Stimulated activated CD4-positive, alpha-beta T cell treated with anti-CD3 and anti-CD28 coated beads, Interleukin-4, amount 100 ng/mL, for 4 hours (primary cell): ENCODE measurements at regions not wholly inside any gene's neighbourhood (a gene's known extent, or its start where the extent isn't known, plus 50 kb on each side); places are given as distances from the start of the nearest gene placed in this dataset.

Experiments
- DNase-seq, 2 experiments: peaks; one replicate each; pipeline ENCODE4 v3.0.0-alpha.2; 2020

GRCh38 chr3:72290859-72291638 lies 506.1 kb upstream of the PROK2 start:
- no peak for DNase-seq

DNA sequence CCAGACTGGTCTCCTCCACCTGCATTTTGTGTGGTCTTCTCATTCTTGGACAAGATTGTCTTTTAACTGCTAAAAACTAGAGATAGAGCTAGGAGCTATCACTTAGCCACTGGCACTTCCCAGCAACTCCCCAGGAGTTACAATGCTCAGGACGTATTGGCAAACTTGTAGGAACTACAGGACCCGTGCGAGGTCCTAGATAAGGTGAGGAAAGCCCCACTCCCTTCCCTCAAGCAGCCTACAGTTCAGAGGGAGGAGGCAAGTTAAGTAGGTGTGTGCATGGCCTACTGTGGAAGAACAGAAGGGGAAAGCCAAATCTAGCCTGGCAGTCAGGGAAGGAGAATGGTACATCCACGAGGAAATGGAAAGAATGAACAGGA lies 504.7 kb upstream of the PROK2 start:
- DNase-seq, result no peak

DNA sequence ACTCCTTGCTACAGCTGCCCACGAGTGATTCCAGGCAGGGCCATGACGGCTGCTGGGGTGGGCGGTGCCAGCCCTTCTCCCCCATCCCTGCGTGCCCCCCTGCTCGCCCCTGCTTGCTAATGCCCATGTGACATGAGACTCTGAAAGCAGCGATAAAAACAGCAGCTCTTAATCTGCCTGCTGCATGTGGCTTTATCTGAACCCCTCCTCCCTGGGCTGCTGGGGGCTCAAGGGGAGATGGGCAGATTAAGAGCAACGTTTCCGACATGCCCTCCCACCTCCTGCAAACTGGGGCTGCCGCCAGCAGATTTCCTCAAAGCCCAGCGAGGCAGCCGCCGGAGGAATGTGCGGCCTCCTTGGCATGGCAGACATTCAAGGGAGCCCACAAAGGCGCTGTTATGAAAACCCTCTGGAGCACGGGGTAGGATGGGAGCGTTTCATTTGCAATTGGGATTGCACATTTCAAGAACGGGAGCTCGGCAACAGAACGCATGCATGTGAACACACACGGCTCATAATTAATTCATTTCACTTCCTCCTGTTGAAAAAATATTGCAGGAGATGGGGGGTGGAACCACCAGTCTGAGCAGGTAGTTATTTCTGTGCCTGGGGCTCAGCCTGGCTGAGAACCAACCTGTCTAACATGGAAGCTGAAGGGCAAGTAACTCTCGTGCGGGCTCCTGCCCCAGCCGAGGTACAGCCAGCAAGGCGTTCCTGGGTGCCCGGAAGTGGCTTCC lies 504.2 kb upstream of the PROK2 start:
- peak in 1 of 2 experiments; percentile 8 for DNase-seq

- DNase-seq, result no peak
Observed at GRCh38 chr3:72287956-72288355, 503.0 kb upstream of the PROK2 start.

DNA sequence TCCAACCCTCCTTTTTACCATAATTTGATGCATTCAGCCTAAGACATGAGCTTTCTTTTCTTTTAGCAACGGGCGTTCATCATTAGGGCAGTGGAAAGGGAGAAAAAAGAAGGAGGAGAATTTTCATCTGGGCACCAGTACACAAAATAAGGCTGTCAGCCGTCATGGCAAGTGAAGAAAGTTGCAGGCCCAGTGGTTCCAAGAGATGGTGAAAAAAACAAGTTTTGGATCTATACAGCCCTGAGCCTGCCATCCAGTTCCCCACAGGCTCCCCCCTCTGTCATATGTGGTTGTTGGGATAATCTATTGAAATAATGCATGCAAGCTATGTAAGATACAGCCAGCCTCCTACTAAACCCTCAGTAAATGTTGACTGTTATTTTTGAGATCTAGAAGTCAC lies 500.6 kb upstream of the PROK2 start:
- DNase-seq, result no peak

DNA sequence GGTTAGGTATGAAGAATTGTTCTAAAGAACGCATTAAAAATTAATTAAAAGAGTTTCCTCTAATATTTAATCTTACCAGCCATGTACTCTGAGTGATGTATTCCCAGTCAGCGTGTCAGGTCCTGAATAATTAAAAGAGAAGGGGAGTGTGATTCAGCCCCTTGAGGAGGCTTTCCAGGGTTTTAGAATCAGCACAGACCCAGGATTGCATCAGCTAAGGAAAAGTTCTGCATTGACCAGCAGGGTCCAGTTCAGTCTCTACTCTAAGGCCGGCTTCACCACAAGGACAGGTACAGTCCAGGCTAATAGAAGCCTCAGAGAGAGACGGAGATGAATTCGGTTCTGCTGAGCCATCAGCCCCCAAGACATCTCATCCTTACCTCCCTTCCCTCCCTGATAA lies 499.5 kb upstream of the PROK2 start:
- no peak for DNase-seq

GRCh38 chr3:72282918-72283317 lies 498.0 kb upstream of the PROK2 start:
- DNase-seq, result no peak

DNA sequence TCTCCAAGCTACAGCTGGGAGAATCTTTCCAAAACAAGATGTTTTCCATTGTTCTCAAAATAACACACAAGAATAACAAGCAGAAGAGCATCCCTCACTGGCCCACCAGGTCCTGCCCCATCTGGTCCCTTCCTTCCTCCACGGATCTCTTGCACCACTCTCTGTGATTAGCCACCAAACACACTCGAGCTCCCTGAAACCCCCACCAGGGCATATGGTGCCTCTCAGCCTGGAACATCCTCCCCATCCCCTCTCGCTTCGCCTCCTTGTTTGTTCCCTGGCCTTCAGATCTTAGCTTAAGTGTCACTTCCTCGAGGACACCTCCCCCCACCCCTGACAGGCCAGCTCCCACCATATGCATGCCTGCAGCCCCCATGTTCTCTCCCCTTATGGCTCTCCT lies 496.6 kb upstream of the PROK2 start:
- no peak for DNase-seq

DNA sequence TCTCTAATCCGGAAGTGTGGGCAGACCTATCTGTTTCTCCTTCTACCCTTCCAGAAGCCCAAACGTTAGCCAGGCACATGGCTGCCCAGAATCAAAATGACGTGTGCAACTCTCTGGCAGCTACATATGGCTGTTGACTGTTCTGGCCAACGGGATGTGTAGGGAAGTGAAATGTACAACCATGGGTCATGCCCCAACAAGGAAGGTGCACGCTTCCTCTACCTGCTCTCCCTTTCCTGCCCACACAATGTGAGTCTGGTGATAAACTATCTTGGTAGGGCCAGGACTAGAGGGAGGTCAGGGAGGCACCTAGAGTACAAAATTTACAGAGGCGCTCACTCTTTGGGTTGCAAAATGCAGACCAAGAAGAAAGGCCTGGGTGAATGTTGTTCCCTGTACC lies 495.9 kb upstream of the PROK2 start:
- DNase-seq, result no peak

DNA sequence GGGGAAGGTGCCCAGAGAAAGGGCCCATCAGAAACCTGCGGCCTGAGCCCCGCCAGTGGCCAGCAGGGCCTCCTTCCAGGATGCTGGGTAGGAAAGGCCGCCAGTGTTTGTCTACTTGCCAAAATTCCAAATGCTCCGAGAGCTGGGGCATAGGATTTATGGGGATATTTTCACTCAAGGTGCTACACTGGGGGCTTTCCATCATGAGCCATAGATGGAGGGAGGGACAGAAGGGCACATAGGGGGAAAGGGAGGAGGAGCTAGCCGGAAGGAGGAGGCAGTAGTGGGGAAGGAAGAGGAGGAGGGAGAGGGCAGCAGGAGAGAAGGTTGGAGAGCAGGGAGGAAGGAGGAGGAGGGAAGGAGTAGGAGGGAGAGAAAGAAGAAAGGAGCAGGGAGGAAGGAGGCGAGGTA lies 494.7 kb upstream of the PROK2 start:
- DNase-seq, result no peak

DNA sequence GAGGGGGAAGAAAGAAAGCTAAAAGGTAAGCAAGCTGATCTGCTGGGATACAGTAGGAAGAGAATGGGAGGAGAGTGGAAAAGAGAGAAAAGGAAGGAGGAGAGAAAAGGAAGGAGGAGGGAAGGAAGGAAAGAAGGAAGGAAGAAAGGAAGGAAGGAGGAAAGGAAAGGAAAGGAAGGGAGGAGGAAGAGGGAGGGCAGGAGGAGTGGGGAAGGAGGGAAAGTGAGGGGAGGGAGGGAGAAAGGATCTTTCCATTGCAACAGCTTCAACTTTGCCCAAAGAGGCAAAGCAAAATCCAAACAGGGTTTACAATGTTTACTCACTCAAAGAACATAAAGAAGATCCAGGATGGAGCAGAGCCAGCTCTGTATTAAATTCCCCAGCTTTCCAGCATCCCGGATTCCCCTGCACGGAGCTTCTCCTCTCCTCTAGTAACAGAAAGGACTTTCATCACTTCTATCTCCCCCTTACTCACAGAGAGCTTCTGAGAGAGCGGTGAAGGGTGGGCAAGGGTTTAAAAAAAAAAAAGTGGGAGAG lies 494.2 kb upstream of the PROK2 start:
- no peak for DNase-seq

- no peak for DNase-seq
Observed at GRCh38 chr3:72278349-72279067, 493.6 kb upstream of the PROK2 start.

GRCh38 chr3:72277710-72278109 lies 492.8 kb upstream of the PROK2 start:
- DNase-seq, result no peak

- DNase-seq, result no peak
Observed at GRCh38 chr3:72276806-72277205, 491.9 kb upstream of the PROK2 start.

GRCh38 chr3:72275331-72275751 lies 490.4 kb upstream of the PROK2 start:
- DNase-seq, result no peak

DNA sequence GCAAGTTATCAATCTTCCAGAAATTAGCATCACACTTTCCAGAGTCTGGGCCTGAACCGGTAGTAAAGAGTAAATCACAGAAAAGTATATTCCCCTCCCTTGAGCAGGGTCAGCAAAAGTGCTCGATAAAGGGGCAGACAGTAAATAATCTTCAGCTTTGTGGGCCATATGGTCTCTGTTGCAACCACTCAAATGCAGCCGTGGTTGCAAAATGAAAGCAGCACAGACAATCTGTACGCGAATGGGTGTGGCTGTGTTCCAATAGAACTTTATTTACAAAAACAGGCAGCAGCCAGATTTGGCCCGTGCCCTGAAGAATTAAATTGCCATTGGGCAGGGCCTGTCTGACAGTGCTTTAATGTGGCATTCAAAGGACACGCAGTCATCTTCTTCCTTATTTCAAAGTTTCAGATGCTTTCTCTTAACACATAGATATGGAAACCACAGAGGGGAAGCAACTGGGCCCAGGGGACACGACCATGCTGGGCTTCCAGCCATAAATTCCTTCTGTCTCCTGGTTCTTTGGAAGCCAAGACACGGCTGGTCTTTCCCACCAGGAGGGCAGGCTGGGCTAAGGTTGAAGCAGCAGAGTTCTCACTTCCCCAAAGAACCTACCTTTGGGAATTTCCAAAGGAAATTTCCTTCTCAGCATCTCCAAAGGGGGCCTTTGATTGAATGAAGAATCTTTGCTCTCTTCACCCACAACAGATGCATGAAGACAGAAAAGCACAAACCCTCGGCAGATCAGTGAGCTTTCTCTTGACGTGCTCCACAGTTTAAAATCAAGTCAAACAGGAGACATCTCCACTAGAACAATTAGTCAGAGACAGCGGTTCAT lies 489.8 kb upstream of the PROK2 start:
- DNase-seq, result no peak

DNA sequence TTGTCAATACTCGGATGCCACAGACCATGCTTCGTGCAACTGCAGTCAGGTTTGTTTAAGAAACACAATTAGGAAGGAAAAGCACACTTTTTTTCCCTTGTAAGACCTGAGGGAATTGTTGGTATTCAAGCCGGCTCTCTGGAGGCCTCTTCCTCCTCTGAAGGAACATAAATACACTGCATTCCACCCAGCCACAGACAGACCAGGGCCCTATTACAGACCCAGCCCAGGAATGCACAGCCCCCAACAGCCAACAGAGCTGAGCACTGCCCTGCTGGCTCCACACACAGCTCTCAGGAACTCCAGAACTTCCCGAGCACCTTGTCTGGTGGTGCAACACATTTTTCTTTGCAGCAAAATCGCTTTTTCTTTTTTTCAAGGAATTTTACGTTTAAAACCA lies 488.7 kb upstream of the PROK2 start:
- DNase-seq, result no peak

GRCh38 chr3:72272356-72272755 lies 487.4 kb upstream of the PROK2 start:
- DNase-seq, result no peak

DNA sequence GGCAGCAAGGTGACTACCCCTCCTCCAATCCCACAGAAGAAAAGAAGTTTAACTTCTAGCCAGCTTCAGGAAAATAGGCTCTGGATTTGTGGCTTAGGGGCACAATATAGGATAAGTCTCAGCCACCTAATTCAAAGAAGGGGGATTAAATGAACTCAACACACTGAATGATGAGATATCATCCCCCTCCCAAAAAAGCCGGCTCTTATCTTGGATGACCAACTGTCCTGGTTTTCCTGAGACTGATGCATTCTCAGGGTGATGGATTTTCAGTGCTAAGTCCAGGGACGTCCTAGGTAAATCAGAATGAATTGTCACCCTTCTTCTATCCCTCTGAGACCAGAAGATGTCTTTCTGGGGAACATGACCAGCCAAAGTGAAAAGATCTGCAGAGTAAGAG lies 487.0 kb upstream of the PROK2 start:
- DNase-seq, result no peak

GRCh38 chr3:72271216-72271615 lies 486.3 kb upstream of the PROK2 start:
- DNase-seq, result no peak

DNA sequence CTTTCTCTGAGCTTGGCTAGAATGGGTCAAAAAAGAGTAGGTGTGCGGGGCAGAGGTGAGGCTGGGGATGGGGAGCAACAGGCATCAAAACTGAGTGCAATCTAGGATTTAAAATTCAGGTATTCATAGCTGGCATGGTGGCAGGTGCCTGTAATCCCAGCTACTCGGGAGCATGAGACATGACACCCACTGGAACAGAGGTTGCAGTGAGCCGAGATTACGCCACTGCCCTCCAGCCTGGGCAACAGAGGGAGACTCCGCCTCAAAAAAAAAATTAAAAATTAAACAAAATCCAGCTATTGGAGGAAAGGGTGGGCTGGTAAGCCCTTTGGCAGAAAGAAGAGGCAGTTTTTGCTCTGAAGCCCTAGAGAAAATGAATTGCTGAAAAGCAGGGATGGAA lies 485.8 kb upstream of the PROK2 start:
- DNase-seq, result no peak

GRCh38 chr3:72270072-72270681 lies 485.2 kb upstream of the PROK2 start:
- DNase-seq, result no peak
